C4-2B (cell line): ENCODE measurements at regions not wholly inside any gene's neighbourhood (a gene's known extent, or its start where the extent isn't known, plus 50 kb on each side); places are given as distances from the start of the nearest gene placed in this dataset.
"Not testable (repeated sequence)": the region's sequence is repeated elsewhere in the genome, so short reads cannot be mapped to it uniquely, and the experiment has no call there.

Experiments used
- H3K27ac ChIP-seq: fragments of 450-650 bp; 2 replicates; pipeline ENCODE4 v1.5.1; 2017
- ZFX ChIP-seq: fragments of 450-650 bp; IDR thresholded peaks from 2 replicates; pipeline ENCODE4 v1.6.1; 2017
- TF ChIP-seq, protein P1 (sequence below): fragments of 450-650 bp; conservative IDR thresholded peaks from 2 replicates; pipeline ENCODE4 v1.5.1; 2017; ENCODE audit warnings: mild to moderate bottlenecking

DNA sequence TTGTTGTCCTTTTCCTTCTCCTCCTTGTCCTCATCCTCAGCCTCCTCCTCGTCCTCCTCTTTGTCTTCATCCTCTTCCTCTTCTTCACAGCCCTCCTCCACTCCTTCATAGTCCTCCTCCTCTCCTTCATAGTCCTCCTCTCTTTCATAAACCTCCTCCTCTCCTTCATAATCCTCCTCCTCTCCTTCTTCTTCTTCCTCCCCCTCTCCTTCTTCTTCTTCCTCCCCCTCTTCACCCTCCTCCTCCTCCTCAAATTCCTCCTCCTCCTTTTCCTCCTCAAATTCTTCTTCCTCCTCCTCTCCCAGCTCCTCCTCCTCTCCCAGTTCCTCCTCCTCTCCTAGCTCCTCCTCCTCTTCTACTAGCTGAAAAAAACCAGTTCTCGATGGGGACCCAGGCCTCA is 143.8 kb upstream of the RADX start:
- no peak overlapping the region for H3K27ac ChIP-seq
- TF ChIP-seq ZFX = no peak
- TF ChIP-seq, protein P1, sequence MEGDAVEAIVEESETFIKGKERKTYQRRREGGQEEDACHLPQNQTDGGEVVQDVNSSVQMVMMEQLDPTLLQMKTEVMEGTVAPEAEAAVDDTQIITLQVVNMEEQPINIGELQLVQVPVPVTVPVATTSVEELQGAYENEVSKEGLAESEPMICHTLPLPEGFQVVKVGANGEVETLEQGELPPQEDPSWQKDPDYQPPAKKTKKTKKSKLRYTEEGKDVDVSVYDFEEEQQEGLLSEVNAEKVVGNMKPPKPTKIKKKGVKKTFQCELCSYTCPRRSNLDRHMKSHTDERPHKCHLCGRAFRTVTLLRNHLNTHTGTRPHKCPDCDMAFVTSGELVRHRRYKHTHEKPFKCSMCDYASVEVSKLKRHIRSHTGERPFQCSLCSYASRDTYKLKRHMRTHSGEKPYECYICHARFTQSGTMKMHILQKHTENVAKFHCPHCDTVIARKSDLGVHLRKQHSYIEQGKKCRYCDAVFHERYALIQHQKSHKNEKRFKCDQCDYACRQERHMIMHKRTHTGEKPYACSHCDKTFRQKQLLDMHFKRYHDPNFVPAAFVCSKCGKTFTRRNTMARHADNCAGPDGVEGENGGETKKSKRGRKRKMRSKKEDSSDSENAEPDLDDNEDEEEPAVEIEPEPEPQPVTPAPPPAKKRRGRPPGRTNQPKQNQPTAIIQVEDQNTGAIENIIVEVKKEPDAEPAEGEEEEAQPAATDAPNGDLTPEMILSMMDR = no peak

DNA sequence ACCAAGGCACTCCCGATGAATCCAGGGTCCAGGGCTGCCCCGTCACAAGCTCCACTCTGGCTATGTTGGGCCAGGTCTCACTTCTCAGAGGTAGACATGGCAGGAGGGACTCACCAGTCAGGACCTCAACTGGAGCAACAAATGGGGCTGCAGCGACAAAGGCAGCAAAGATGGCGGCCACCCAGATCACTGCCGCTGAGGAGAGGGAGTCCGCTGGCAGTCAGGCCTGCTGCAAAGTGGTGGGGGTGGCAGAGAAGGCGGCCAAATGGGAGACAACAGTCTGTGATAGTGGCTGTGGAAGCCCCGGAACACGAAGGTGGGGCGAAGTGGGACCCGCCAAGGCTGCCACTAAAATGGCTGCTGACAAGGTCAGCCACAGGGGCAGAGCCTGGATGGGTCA is 143.3 kb upstream of the RADX start:
- no peak overlapping the region for H3K27ac ChIP-seq
- TF ChIP-seq, protein P1 = no peak
- no peak for TF ChIP-seq ZFX

DNA sequence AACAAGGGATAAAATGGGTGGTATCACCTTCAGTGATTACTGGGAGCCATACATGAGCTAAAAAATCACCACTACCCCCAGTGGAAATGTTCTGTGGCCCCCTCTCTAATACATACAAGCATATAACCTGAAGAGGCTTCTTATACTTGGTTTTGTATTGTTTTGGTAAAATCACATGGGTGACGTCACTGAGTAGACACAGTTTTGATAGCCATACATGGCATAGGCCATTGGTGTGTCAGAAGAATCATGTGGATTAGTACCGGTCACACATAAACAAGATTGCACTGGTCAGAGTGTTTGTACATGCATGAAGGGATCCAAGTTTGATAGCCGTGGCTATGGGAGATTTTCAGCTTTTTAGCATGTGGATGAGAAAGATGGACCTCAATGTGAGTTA is 131.9 kb upstream of the RADX start:
- no peak for TF ChIP-seq ZFX
- TF ChIP-seq, protein P1 = no peak
- no peak overlapping the region for H3K27ac ChIP-seq

DNA sequence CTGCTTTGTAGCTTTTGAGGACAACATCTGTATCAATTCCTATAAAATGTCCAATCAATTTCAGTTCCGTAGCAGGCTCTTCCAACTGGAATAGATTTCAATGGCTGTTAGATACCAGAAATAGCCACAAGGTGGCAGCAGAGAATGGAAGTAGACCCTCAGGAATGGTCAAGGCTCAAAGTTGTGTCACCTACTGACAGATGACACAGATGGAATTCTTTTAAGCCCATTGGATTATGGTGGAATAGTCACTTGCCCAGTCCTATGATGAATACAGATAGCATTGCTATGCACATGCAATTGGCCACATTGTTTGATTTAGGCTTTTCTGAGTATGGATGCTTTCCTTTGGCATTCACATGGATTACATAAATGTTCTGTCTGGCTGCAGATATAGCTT is 130.4 kb upstream of the RADX start:
- no peak overlapping the region for H3K27ac ChIP-seq
- TF ChIP-seq ZFX = no peak
- TF ChIP-seq, protein P1 = peak; percentile 68

DNA sequence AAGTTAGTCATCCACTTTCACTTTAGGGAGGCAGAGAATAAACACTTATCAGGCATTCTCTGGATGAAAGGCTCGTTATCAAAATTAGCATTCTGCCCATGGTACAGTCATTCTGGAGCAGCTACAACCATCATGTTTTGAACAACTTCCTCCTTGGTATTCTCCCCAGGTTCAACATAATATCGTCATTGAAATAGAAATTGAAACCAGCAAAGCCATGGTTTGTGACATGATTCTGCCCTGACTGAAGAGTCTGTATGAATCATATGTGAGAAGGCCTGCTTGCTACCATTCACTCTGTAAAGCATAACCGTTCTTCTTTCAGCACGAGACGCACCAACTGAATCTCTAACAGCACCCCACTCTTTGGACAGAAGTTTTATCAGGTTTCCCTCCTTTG is 127.5 kb upstream of the RADX start:
- H3K27ac ChIP-seq = no peak overlapping the region
- no peak for TF ChIP-seq ZFX
- TF ChIP-seq, protein P1 = no peak

DNA sequence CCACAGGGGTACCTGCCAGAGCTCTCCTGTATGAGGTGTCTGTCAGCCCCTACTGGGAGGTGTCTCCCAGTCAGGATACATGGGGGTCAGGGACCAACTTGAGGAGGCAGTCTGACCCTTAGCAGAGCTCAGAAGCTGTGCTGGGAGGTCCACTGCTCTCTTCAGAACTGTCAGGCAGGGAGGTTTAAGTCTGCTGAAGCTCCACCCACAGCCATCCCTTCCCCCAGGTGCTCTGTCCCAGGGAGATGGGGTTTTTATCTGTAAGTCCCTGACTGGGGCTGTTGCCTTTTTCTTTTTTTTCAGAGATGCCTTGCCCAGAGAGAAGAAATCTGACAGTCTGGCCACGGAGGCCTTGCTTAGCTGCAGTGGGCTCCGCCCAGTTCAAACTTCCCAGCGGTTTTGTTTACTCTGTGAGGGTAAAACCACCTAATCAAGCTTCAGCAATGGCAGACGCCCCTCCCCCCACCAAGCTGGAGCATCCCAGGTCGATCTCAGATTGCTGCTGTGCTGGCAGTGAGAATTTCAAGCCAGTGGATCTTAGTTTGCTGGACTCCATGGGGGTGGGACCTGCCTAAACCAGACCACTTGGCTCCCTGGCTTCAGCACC is 118.5 kb upstream of the RADX start:
- H3K27ac ChIP-seq = not testable (repeated sequence)

DNA sequence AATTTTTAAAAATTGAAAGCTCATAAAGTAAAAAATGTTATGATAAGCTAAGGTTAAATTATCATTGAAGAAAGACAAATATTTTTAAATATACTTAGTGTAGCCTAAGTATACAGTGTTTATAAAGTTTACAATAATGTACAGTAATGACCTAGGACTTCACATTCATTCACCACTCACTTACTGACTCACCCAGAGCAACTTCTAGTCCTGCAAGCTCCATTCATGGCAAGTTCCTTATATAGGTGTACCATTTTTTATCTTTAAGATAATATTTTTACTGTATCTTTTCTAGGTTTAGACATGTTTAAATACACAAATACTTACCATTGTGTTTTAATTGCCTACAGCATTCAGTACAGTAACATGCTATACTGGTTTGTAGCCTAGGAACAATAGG is 112.3 kb upstream of the RADX start:
- TF ChIP-seq, protein P1 = no peak
- TF ChIP-seq ZFX = no peak
- H3K27ac ChIP-seq = no peak overlapping the region

DNA sequence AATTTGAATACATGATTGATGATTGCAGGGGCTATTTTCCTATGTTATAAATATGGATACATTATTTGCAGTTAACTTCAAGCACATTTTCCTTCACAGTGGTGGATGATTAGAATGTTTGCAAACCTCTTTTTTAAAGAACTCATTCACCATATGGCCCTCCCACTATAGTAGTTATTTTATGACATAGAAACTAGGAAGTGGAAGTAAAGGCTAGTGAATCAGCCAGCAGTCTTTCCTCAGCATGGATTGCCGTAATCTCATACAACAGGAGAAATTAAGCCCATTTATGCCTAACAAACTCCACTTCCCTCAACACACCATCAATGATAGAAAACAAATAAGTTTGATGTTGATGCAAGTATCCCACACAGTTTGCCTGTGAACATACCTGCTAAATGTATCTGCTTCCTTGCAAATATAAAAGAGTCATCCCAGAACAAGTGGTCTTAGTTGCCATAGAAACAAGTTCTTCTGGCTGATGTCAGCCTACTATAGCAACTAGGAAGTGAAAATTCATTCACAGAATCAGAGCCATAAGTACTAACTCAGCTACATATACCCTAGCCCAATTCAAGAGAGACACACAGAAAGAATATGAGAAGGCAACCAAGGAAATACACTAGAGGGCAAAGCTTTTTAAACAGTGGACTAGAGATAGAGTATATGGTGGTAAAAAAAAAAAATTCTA is 100.9 kb upstream of the RADX start:
- TF ChIP-seq, protein P1 = no peak
- TF ChIP-seq ZFX = no peak
- no peak overlapping the region for H3K27ac ChIP-seq
